ENCODE measurements at regions not wholly inside any gene's neighbourhood (a gene's known extent, or its start where the extent isn't known, plus 50 kb on each side); places are given as distances from the start of the nearest gene placed in this dataset.
A peak's percentile ranks its signal among the peaks of the same experiment; 100 is the strongest.

GRCh38 chr21:30072496-30072895 lies 94.1 kb downstream of the CLDN17 start:
- H2BK5ac ChIP-seq (ENCODE audit: insufficient read length, low read length), result no peak overlapping the region
- no peaks in the 10 kb centered on the region for H3K27me3 ChIP-seq (ENCODE audit: insufficient read depth, low read length)
- H2BK20ac ChIP-seq (ENCODE audit: low read depth, low read length, poor library complexity, severe bottlenecking), result no peak overlapping the region
- H3K23ac ChIP-seq (ENCODE audit: insufficient read length, low read depth, low read length), result no peak overlapping the region
- no peaks in the 10 kb centered on the region for H4K20me1 ChIP-seq (ENCODE audit: control insufficient read depth, insufficient read depth, insufficient read length)
- peaks cover 24 to 26% of the 10 kb centered on the region in 2 experiments for H3K9me3 Mint-ChIP-seq
- H3K56ac ChIP-seq (ENCODE audit: insufficient read length, low read depth, low read length), result no peak overlapping the region
- peak; percentile 63; the same call in 2 of the 3 replicates for TF ChIP-seq CTCF (conservative IDR thresholded peaks at IDR 0.05)
- H3K9ac ChIP-seq (ENCODE audit: extremely low read depth, insufficient read length, low read length), result no peak overlapping the region
- no peak overlapping the region for H4K5ac ChIP-seq (ENCODE audit: insufficient read length, low read depth, low read length)
- H3K79me1 ChIP-seq (ENCODE audit: insufficient read depth, low read depth, low read length, poor library complexity, severe bottlenecking), result no peaks in the 10 kb centered on the region
- H3K23me2 ChIP-seq (ENCODE audit: insufficient read length, low read depth, low read length, poor library complexity, severe bottlenecking), result no peaks in the 10 kb centered on the region
- H3K27ac ChIP-seq (ENCODE audit: insufficient read length, low read depth, low read length), result no peak overlapping the region
- H3K4me1 ChIP-seq (ENCODE audit: insufficient read depth, low read length), result peaks cover 5% of the 10 kb centered on the region; the same call in 1 of the 2 replicates
- H2AFZ ChIP-seq (ENCODE audit: low read length), result no peak overlapping the region
- peak overlapping the region in 1 of 3 experiments; percentile 52; a peak in 3 of 7 replicates for H3K27ac Mint-ChIP-seq
- DNase-seq, result peak; percentile 78
- peaks cover 15 to 17% of the 10 kb centered on the region in 2 experiments for H3K4me1 Mint-ChIP-seq
- H4K8ac ChIP-seq (replicated peaks; ENCODE audit: insufficient read length, low read depth, low read length), result no peak overlapping the region
- no peak overlapping the region for H2AK5ac ChIP-seq (ENCODE audit: insufficient read length, low read length)
- H3K4me3 Mint-ChIP-seq, result no peak overlapping the region; a peak in 1 of 5 replicates
- H3K4ac ChIP-seq (ENCODE audit: low read depth, low read length), result no peak overlapping the region
- H3K14ac ChIP-seq (ENCODE audit: insufficient read depth, low read length), result no peak overlapping the region
- no peaks in the 10 kb centered on the region for H3K79me2 ChIP-seq (ENCODE audit: insufficient read depth, low read length)
- no peak overlapping the region for H2BK120ac ChIP-seq (ENCODE audit: low read depth, low read length, poor library complexity, severe bottlenecking)
- no peak overlapping the region for H3T11ph ChIP-seq (ENCODE audit: low read length)
- H3K27me3 Mint-ChIP-seq (ENCODE audit: low read depth), result no peaks in the 10 kb centered on the region
- H3K18ac ChIP-seq (ENCODE audit: insufficient read length, low read depth, low read length), result no peak overlapping the region
- peaks cover 10% of the 10 kb centered on the region for H3K9me3 ChIP-seq (ENCODE audit: control insufficient read depth, low read depth, low read length)
- no peak overlapping the region for H4K91ac ChIP-seq (ENCODE audit: insufficient read length, low read depth, low read length)
- WGBS (ENCODE audit: extremely low coverage, insufficient read length, low lambda C conversion rate), result no CpG with 5 or more reads among the region's 4 CpGs
- peaks cover 8 to 25% (median 13%) of the 10 kb centered on the region in 3 experiments for H3K36me3 Mint-ChIP-seq (ENCODE audit: insufficient read depth in 1 of 3, low read depth in 3 of 3)
- no peak overlapping the region for H2BK12ac ChIP-seq (ENCODE audit: insufficient read length, low read depth, low read length)
- no peak overlapping the region for H2BK15ac ChIP-seq (ENCODE audit: low read depth, low read length)
- H3K4me2 ChIP-seq (ENCODE audit: insufficient read depth, insufficient read length, low read length), result no peak overlapping the region

All from H9 (cell line).